ENCODE measurements at regions not wholly inside any gene's neighbourhood (a gene's known extent, or its start where the extent isn't known, plus 50 kb on each side); places are given as distances from the start of the nearest gene placed in this dataset.

GRCh38 chr6:11428895-11429294 lies 108.7 kb upstream of the TMEM170B start (continued):
- TF ChIP-seq, protein P1, sequence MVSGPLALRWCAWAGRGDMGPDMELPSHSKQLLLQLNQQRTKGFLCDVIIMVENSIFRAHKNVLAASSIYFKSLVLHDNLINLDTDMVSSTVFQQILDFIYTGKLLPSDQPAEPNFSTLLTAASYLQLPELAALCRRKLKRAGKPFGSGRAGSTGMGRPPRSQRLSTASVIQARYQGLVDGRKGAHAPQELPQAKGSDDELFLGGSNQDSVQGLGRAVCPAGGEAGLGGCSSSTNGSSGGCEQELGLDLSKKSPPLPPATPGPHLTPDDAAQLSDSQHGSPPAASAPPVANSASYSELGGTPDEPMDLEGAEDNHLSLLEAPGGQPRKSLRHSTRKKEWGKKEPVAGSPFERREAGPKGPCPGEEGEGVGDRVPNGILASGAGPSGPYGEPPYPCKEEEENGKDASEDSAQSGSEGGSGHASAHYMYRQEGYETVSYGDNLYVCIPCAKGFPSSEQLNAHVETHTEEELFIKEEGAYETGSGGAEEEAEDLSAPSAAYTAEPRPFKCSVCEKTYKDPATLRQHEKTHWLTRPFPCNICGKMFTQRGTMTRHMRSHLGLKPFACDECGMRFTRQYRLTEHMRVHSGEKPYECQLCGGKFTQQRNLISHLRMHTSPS (CRISPR knock-in tag; IDR thresholded peaks at IDR 0.05; ENCODE audit: low read depth) = peak; percentile 45; the same call in 1 of the 2 replicates
- peak; percentile 44; the same call in 1 of the 2 replicates for TF ChIP-seq ZBTB20 (CRISPR knock-in tag; IDR thresholded peaks at IDR 0.05; ENCODE audit: borderline replicate concordance, low read depth)
- TF ChIP-seq GTF2F1 (IDR thresholded peaks at IDR 0.05; ENCODE audit: low read length) = no peak
- TF ChIP-seq EEA1 (CRISPR knock-in tag; IDR thresholded peaks at IDR 0.05; ENCODE audit: borderline replicate concordance) = no peak
- TF ChIP-seq SOX6 (IDR thresholded peaks at IDR 0.05) = no peak
- peak; percentile 45; the same call in 1 of the 2 replicates for TF ChIP-seq SOX6 (CRISPR knock-in tag; IDR thresholded peaks at IDR 0.05)
- peak; percentile 81; the same call in 1 of the 2 replicates for TF ChIP-seq ERF (CRISPR knock-in tag; IDR thresholded peaks at IDR 0.05)
- no peak for TF ChIP-seq POGZ (CRISPR knock-in tag; IDR thresholded peaks at IDR 0.05)
- no peak for TF ChIP-seq ZNF24 (IDR thresholded peaks at IDR 0.05)
- peak; percentile 70; the same call in 1 of the 2 replicates for TF ChIP-seq NFIC (IDR thresholded peaks at IDR 0.05; ENCODE audit: low read length)
- no peak for TF ChIP-seq REXO4 (CRISPR knock-in tag; IDR thresholded peaks at IDR 0.05; ENCODE audit: borderline replicate concordance)
- no peak for TF ChIP-seq THAP9 (CRISPR knock-in tag; IDR thresholded peaks at IDR 0.05; ENCODE audit: borderline replicate concordance)
- TF ChIP-seq ZKSCAN8 (CRISPR knock-in tag; IDR thresholded peaks at IDR 0.05; ENCODE audit: borderline replicate concordance) = peak; percentile 87
- TF ChIP-seq ZNF773 (CRISPR knock-in tag; IDR thresholded peaks at IDR 0.05; ENCODE audit: borderline replicate concordance) = no peak
- no peak for TF ChIP-seq ZNF652 (CRISPR knock-in tag; IDR thresholded peaks at IDR 0.05; ENCODE audit: borderline replicate concordance, low read depth)
- no peak for TF ChIP-seq NFE2L1 (CRISPR knock-in tag; IDR thresholded peaks at IDR 0.05; ENCODE audit: borderline replicate concordance)
- peak; percentile 32; the same call in 1 of the 2 replicates for TF ChIP-seq HMGXB3 (CRISPR knock-in tag; IDR thresholded peaks at IDR 0.05; ENCODE audit: borderline replicate concordance)
- TF ChIP-seq ZNF296 (CRISPR knock-in tag; conservative IDR thresholded peaks at IDR 0.05) = no peak
- peak; percentile 54; the same call in 1 of the 2 replicates for TF ChIP-seq ZNF136 (CRISPR knock-in tag; IDR thresholded peaks at IDR 0.05; ENCODE audit: low read depth)
- TF ChIP-seq ZFP90 (CRISPR knock-in tag; IDR thresholded peaks at IDR 0.05; ENCODE audit: borderline replicate concordance) = no peak
- TF ChIP-seq ZBTB34 (CRISPR knock-in tag; IDR thresholded peaks at IDR 0.05) = no peak

All from HepG2 (cell line).